H9 (cell line): ENCODE measurements at regions not wholly inside any gene's neighbourhood (a gene's known extent, or its start where the extent isn't known, plus 50 kb on each side); places are given as distances from the start of the nearest gene placed in this dataset.

Source experiments
- DNase-seq: peaks from one replicate; pipeline ENCODE4 v3.0.0-alpha.2; 2017
- H2AFZ ChIP-seq: one replicate; pipeline ENCODE4 v1.6.1; 2013; ENCODE audit warnings: mild to moderate bottlenecking, low read length, control low read depth, moderate library complexity
- H2AK5ac ChIP-seq: 2 replicates; pipeline ENCODE4 v1.6.1; 2013; ENCODE audit warnings: low read length, control low read depth, mixed read lengths; ENCODE audit not compliant: insufficient read length
- H2BK120ac ChIP-seq: one replicate; pipeline ENCODE4 v1.6.1; 2013; ENCODE audit warnings: low read depth, mild to moderate bottlenecking, low read length, control low read depth, inconsistent platforms; ENCODE audit not compliant: poor library complexity, severe bottlenecking
- H2BK12ac ChIP-seq: 2 replicates; pipeline ENCODE4 v1.6.1; 2013; ENCODE audit warnings: low read length, control low read depth, mixed read lengths, low read depth; ENCODE audit not compliant: insufficient read length
- H2BK15ac ChIP-seq: 2 replicates; pipeline ENCODE4 v1.6.1; 2013; ENCODE audit warnings: low read depth, low read length, control low read depth
- H2BK20ac ChIP-seq: one replicate; pipeline ENCODE4 v1.6.1; 2013; ENCODE audit warnings: low read depth, mild to moderate bottlenecking, low read length, control low read depth, inconsistent platforms; ENCODE audit not compliant: poor library complexity, severe bottlenecking
- H2BK5ac ChIP-seq: 2 replicates; pipeline ENCODE4 v1.6.1; 2013; ENCODE audit warnings: low read length, control low read depth, mixed read lengths; ENCODE audit not compliant: insufficient read length
- H3K14ac ChIP-seq: 2 replicates; pipeline ENCODE4 v1.6.1; 2013; ENCODE audit warnings: low read length, control low read depth; ENCODE audit not compliant: insufficient read depth
- H3K18ac ChIP-seq: 2 replicates; pipeline ENCODE4 v1.6.1; 2013; ENCODE audit warnings: low read depth, mild to moderate bottlenecking, mixed read lengths, low read length, control low read depth; ENCODE audit not compliant: insufficient read length
- H3K23ac ChIP-seq: 2 replicates; pipeline ENCODE4 v1.6.1; 2013; ENCODE audit warnings: low read length, control low read depth, mixed read lengths, low read depth; ENCODE audit not compliant: insufficient read length
- H3K23me2 ChIP-seq: 2 replicates; pipeline ENCODE4 v1.6.1; 2013; ENCODE audit warnings: low read depth, mild to moderate bottlenecking, mixed read lengths, low read length, control low read depth; ENCODE audit not compliant: insufficient read length, poor library complexity, severe bottlenecking
- H3K27ac ChIP-seq: 2 replicates; pipeline ENCODE4 v1.5.1; 2013; ENCODE audit warnings: low read length, control low read depth, mixed read lengths, low read depth; ENCODE audit not compliant: insufficient read length
- H3K27me3 ChIP-seq: 2 replicates; pipeline ENCODE4 v1.6.1; 2013; ENCODE audit warnings: low read length, control low read depth, inconsistent platforms; ENCODE audit not compliant: insufficient read depth
- H3K4ac ChIP-seq: 2 replicates; pipeline ENCODE4 v1.6.1; 2013; ENCODE audit warnings: low read depth, mild to moderate bottlenecking, control low read depth, inconsistent platforms, low read length, moderate library complexity
- H3K4me1 ChIP-seq: 2 replicates; pipeline ENCODE4 v1.6.1; 2013; ENCODE audit warnings: low read length, control low read depth, inconsistent platforms; ENCODE audit not compliant: insufficient read depth
- H3K4me2 ChIP-seq: 2 replicates; pipeline ENCODE4 v1.6.1; 2013; ENCODE audit warnings: low read length, control low read depth, mixed read lengths; ENCODE audit not compliant: insufficient read length, insufficient read depth
- H3K56ac ChIP-seq: 2 replicates; pipeline ENCODE4 v1.6.1; 2013; ENCODE audit warnings: low read depth, mild to moderate bottlenecking, mixed read lengths, low read length, control low read depth; ENCODE audit not compliant: insufficient read length
- H3K79me1 ChIP-seq: 2 replicates; pipeline ENCODE4 v1.6.1; 2013; ENCODE audit warnings: low read depth, mild to moderate bottlenecking, moderate library complexity, low read length, control low read depth, inconsistent platforms; ENCODE audit not compliant: insufficient read depth, poor library complexity, severe bottlenecking
- H3K79me2 ChIP-seq: 2 replicates; pipeline ENCODE4 v1.6.1; 2013; ENCODE audit warnings: low read length, control low read depth, inconsistent platforms; ENCODE audit not compliant: insufficient read depth
- H3K9ac ChIP-seq: 2 replicates; pipeline ENCODE4 v1.6.1; 2013; ENCODE audit warnings: low read length, control low read depth, mixed read lengths; ENCODE audit not compliant: insufficient read length; ENCODE audit errors: extremely low read depth
- H3K9me3 ChIP-seq: one replicate; pipeline ENCODE4 v1.6.1; 2013; ENCODE audit warnings: low read depth, low read length, inconsistent platforms; ENCODE audit not compliant: control insufficient read depth
- H3T11ph ChIP-seq: one replicate; pipeline ENCODE4 v1.6.1; 2013; ENCODE audit warnings: mild to moderate bottlenecking, low read length, control low read depth, inconsistent platforms
- H4K20me1 ChIP-seq: one replicate; pipeline ENCODE4 v1.6.1; 2013; ENCODE audit not compliant: control insufficient read depth, insufficient read length, insufficient read depth
- H4K5ac ChIP-seq: 2 replicates; pipeline ENCODE4 v1.6.1; 2013; ENCODE audit warnings: low read depth, mild to moderate bottlenecking, mixed read lengths, low read length, control low read depth; ENCODE audit not compliant: insufficient read length
- H4K8ac ChIP-seq: replicated peaks from 2 replicates; pipeline ENCODE4 v1.6.1; 2013; ENCODE audit warnings: low read length, control low read depth, mixed read lengths, low read depth; ENCODE audit not compliant: insufficient read length
- H4K91ac ChIP-seq: 2 replicates; pipeline ENCODE4 v1.6.1; 2013; ENCODE audit warnings: low read depth, mild to moderate bottlenecking, moderate library complexity, mixed read lengths, low read length, control low read depth; ENCODE audit not compliant: insufficient read length
- H3K27ac Mint-ChIP-seq, 3 experiments: 2 replicates in 2 of 3; 3 replicates in 1 of 3; pipeline ENCODE4 v1.8.0; 2020 to 2021; ENCODE audit warnings: mixed read lengths in 3 of 3, mild to moderate bottlenecking in 1 of 3, moderate library complexity in 1 of 3
- H3K27me3 Mint-ChIP-seq: 2 replicates; pipeline ENCODE4 v1.8.0; 2021; ENCODE audit warnings: low read depth, mild to moderate bottlenecking, moderate library complexity, mixed read lengths
- H3K36me3 Mint-ChIP-seq, 3 experiments: 2 replicates in 2 of 3; 3 replicates in 1 of 3; pipeline ENCODE4 v1.8.0; 2020 to 2021; ENCODE audit warnings: low read depth in 3 of 3, mixed read lengths in 3 of 3; ENCODE audit not compliant: insufficient read depth in 1 of 3
- H3K4me1 Mint-ChIP-seq, 2 experiments: 2 replicates each; pipeline ENCODE4 v1.8.0; 2020; ENCODE audit warnings: mixed read lengths in 2 of 2
- H3K4me3 Mint-ChIP-seq, 2 experiments: 2 replicates in 1 of 2; 3 replicates in 1 of 2; pipeline ENCODE4 v1.8.0; 2020 to 2021; ENCODE audit warnings: mild to moderate bottlenecking in 2 of 2, mixed read lengths in 2 of 2, moderate library complexity in 1 of 2
- H3K9me3 Mint-ChIP-seq, 2 experiments: 2 replicates in 1 of 2; 3 replicates in 1 of 2; pipeline ENCODE4 v1.8.0; 2020; ENCODE audit warnings: mild to moderate bottlenecking in 2 of 2, mixed read lengths in 2 of 2, moderate library complexity in 1 of 2
- CTCF ChIP-seq: fragments of 200-600 bp; sonication (generic); conservative IDR thresholded peaks from 3 replicates; pipeline ENCODE4 v1.8.0; 2021; ENCODE audit warnings: antibody characterized with exemption, mild to moderate bottlenecking
- WGBS: extraction: QIAGEN DNeasy Blood & Tissue Kit; methylation state at CpG from one replicate; pipeline ENCODE4 v1.1.7; 2013; ENCODE audit warnings: missing lambda C conversion rate, low lambda C conversion rate, mixed read lengths; ENCODE audit not compliant: insufficient read length; ENCODE audit errors: extremely low coverage; 5-methylcytosine and 5-hydroxymethylcytosine counted together

GRCh38 chr6:30399390-30400058 lies 54.6 kb downstream of the RPP21 start:
- H4K20me1 ChIP-seq = no peaks in the 10 kb centered on the region
- no peak overlapping the region for H2AK5ac ChIP-seq
- H2BK20ac ChIP-seq = no peak overlapping the region
- no peak overlapping the region for H3K27ac ChIP-seq
- H3K9ac ChIP-seq = no peak overlapping the region
- H2BK12ac ChIP-seq = no peak overlapping the region
- no peaks in the 10 kb centered on the region for H3K9me3 Mint-ChIP-seq
- peaks cover 52% of the 10 kb centered on the region for H3K27me3 Mint-ChIP-seq
- H3K4me3 Mint-ChIP-seq = no peak overlapping the region
- no peak overlapping the region for H3K4me2 ChIP-seq
- H3K4me1 Mint-ChIP-seq = no peaks in the 10 kb centered on the region
- H3K79me1 ChIP-seq = no peaks in the 10 kb centered on the region
- H3K23ac ChIP-seq = no peak overlapping the region
- H3K23me2 ChIP-seq = no peaks in the 10 kb centered on the region
- no peaks in the 10 kb centered on the region for H3K36me3 Mint-ChIP-seq
- no peak overlapping the region for H2BK120ac ChIP-seq
- H4K8ac ChIP-seq = no peak overlapping the region
- no peaks in the 10 kb centered on the region for H3K79me2 ChIP-seq
- no CpG with 5 or more reads among the region's 2 CpGs for WGBS
- no peak for TF ChIP-seq CTCF
- no peak overlapping the region for H3K18ac ChIP-seq
- H3K4ac ChIP-seq = no peak overlapping the region
- no peak for DNase-seq
- no peaks in the 10 kb centered on the region for H3K4me1 ChIP-seq
- H2BK15ac ChIP-seq = no peak overlapping the region
- no peak overlapping the region for H2AFZ ChIP-seq
- no peak overlapping the region for H3K56ac ChIP-seq
- H3K27me3 ChIP-seq = no peaks in the 10 kb centered on the region; the same call in 1 of the 2 replicates
- no peak overlapping the region for H3K14ac ChIP-seq
- H3K9me3 ChIP-seq = no peaks in the 10 kb centered on the region
- H2BK5ac ChIP-seq = no peak overlapping the region
- H4K91ac ChIP-seq = no peak overlapping the region
- no peak overlapping the region for H3K27ac Mint-ChIP-seq
- no peak overlapping the region for H3T11ph ChIP-seq
- H4K5ac ChIP-seq = no peak overlapping the region
